ENCODE measurements at regions not wholly inside any gene's neighbourhood (a gene's known extent, or its start where the extent isn't known, plus 50 kb on each side); places are given as distances from the start of the nearest gene placed in this dataset.
A peak's percentile ranks its signal among the peaks of the same experiment; 100 is the strongest.

- TF ChIP-seq CTCF (IDR thresholded peaks at IDR 0.05; ENCODE audit: extremely low read depth in 1 of 2, insufficient read depth in 1 of 2, low read depth in 1 of 2, low read length in 2 of 2) (no peak), POLR2AphosphoS5 (IDR thresholded peaks at IDR 0.05; ENCODE audit: insufficient read depth, low read depth, low read length) (no peak), POLR2A (IDR thresholded peaks at IDR 0.05; ENCODE audit: low read depth, low read length) (no peak), EZH2 (IDR thresholded peaks at IDR 0.05; ENCODE audit: borderline replicate concordance, low read depth, low read length, severe bottlenecking) (no peak), FOS (IDR thresholded peaks at IDR 0.05; ENCODE audit: borderline replicate concordance, insufficient read depth, low read length) (peak; percentile 22), MYC (IDR thresholded peaks at IDR 0.05; ENCODE audit: low read depth, low read length) (no peak), MAX (IDR thresholded peaks at IDR 0.05; ENCODE audit: insufficient read depth, insufficient read length) (no peak)
These were observed 100.5 kb upstream of the SLC38A2 start for GRCh38 chr12:46472893-46473633.

Data from endothelial cell of umbilical vein (primary cell).